HG03064 (cell line): ENCODE measurements at regions not wholly inside any gene's neighbourhood (a gene's known extent, or its start where the extent isn't known, plus 50 kb on each side); places are given as distances from the start of the nearest gene placed in this dataset.

ENCODE experiments used
- ATAC-seq: cut with Tn5 transposase; IDR thresholded peaks from one replicate; pipeline ENCODE4 v1.9.1; 2021; ENCODE audit warnings: low read depth; ENCODE audit not compliant: unreplicated experiment

DNA sequence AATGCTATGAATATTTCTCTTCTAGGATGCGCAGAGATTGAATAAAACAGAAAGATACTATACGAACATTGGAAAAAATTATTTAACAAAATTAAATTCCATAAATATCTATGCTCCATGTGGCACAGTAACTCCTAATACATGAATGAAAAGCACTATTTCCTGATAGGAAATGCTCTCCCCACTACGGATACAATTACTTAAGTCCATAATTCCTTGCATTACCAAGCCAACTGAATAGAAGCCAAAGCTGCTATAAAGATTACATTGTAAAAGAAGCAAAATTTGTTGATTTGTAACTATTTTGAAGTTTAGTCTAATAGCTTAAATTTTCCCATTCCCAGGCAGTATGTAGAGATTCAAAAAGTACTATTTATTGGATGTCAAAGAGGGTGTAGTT is 61.8 kb upstream of the SNX2 start:
- no peak for ATAC-seq

DNA sequence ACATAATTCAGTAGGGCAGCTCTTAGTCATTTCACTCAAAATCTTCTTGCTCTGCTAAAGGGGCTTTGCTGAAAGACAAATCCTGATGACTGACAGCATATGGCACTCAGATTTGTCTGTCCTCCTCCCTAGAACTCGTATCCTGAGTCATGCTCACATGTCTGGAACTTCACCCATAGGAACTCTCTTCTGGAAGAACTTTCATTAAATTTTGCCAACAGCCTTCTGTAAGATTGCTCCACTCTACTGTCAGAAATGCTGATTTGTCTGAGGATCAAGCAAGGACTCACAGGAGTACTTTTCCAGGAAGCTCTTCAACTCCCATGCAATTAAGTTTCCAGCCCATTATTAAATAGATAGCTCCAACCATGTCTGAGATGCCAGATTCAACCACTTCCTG is 59.8 kb upstream of the SNX2 start:
- no peak for ATAC-seq

DNA sequence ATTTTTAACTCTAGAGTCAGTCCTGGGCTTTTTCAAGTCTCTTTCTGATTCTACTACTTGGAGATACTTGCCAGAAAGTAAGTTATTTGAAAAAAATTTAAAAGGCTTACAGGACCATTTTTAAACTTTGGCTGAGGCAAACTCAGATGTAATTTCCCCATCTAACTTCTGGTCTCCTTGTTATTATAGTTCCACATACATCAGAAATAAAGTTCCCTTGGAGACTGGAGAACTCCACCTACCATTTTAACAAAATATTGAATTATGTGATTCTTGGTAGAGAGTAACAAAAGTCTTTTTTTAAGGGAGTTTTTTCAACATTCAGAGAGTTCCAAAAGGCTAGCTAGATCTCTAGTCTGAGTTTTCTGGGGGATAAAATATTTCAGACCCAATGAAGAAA is 56.3 kb upstream of the SNX2 start:
- no peak for ATAC-seq

DNA sequence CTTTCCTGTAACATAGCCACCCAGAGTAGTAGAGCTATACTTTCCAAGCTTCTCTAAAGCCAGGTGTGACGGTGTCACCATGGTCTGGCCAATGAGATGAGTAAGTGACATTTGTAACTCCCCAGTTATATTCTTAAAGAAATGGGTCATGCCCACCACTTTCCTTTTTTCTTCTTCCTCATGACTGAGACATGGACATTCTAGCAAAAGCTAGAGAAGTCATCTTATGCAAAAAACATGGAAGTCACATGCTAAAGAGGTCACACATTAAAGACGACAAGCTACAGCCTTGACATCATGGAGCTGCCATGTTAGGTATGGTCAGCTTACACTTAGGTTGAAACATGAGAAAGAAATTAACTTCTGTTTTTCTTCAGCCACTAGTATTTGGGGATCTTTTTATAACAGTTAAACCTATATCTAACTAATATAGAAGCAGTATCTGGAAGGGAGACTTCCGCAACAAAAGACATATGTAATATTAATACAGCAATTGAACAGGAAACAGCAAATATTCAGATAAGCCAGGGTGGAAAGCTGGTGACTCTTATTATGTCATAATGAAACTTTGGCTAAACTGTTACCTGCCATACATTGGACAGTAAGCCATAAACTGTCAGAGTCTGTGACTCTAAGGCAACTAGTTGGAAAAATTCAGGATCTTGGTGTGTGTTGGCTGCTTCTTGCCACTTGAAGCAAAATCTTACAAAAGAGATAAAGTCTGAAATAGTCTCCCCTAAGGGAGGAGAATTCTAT is 54.7 kb upstream of the SNX2 start:
- ATAC-seq: no peak

DNA sequence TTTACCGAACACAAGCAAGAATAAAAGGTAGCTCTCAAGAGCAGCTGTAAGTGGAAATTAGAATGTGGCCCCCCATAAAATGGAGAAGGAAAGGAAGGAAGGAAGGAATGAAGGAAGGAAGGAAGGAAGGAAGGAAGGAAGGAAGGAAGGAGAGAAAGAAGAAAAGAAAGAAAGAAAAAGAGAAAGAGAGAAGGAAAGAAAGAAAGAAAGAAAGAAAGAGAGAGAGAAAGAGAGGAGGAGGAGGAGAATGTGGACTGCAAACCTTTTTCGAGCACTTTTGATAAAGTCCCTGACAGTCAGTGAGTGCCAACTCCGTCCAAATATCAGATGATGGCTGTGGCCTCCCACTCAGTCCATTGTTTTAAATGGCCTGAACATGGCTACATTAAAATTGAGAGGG is 53.8 kb upstream of the SNX2 start:
- no peak for ATAC-seq

DNA sequence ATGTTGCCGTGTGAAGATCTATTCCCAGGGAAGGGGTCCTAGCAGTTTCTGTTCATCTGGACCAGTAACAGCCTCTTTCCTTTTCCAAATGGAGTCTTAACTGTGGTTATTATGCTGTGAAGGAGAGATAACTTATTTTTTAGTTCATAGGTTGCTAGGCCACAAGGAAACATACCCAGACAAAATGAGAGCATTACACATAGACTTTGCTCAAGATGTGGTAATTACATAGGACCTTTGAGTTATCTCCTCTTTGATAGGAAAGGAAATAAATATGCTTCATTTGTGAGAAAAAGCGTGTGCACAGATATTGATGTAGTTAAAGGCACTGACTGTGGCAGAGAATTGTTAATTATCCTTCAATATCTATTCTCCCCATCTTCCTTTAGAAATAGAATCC is 52.5 kb upstream of the SNX2 start:
- ATAC-seq: no peak

DNA sequence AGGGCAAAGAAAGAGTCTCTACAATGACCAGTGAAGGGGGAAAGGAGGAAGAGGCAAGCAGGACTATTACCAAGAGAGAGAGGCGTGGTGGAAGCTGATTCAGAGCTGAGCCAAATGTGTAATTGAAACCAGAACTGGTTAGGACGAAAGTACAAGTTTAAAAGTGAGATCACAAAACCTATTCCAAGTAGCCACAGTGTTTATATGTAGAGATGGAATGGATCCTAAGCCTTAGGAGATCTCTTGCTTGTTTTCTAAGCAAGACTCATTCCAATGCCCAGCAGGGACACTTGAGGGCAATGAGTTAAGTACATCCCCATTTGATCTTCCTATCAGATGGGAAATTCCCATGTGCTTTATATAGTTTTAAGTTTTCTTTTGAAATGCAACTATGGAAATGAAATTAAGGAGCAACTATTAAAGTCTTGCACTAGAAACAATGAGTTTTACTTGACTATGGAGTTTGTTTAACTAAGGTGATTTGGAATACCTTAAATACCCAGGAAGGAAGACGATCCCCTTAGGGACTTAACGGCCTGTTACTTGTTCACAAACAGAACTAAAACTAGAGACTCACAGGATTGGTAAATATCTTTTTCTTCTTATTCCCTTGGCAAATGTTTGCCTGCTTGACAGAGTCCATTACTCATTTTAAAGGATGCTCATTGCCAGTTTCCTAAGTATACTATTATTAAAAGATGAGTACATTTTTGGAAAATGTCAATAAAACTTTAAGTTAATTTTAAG is 51.1 kb upstream of the SNX2 start:
- peak; percentile 93 for ATAC-seq
